Stimulated activated CD4-positive, alpha-beta T cell treated with anti-CD3 and anti-CD28 coated beads, Interleukin-2, amount 100 ng/mL, for 24 hours (primary cell): ENCODE measurements at regions not wholly inside any gene's neighbourhood (a gene's known extent, or its start where the extent isn't known, plus 50 kb on each side); places are given as distances from the start of the nearest gene placed in this dataset.
"Not testable (repeated sequence)": the region's sequence is repeated elsewhere in the genome, so short reads cannot be mapped to it uniquely, and the experiment has no call there.

Source experiments
- DNase-seq, 2 donors: peaks; one replicate each; pipeline ENCODE4 v3.0.0-alpha.2; 2020

GRCh38 chr18:27361477-27361876 lies 176.4 kb upstream of the CHST9 start:
- DNase-seq = no peak

- DNase-seq = no peak
Measured at GRCh38 chr18:27355308-27355707, 170.2 kb upstream of the CHST9 start.

- no peak for DNase-seq
Measured at GRCh38 chr18:27353273-27353672, 168.2 kb upstream of the CHST9 start.

GRCh38 chr18:27349284-27349882 lies 164.3 kb upstream of the CHST9 start:
- DNase-seq = no peak

DNA sequence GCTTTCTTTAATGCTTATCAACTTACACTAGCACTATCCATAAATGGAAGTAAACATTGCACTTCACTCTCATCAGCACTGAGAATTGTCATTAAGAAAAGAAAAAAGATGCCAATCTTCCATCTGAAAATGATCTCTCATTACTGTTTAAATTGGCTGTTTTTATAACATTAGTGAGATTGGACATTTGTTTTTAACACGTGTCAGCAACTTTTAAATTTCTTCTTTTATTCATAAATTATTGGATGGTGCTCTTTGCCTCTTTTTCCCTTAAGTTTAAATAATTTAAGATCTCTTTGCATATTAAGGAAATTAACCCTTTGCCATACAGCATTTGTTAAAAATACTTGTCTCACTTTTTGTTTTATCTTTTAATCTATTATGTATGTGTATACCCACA lies 146.5 kb upstream of the CHST9 start:
- DNase-seq = no peak

GRCh38 chr18:27314996-27315395 lies 129.9 kb upstream of the CHST9 start:
- no peak for DNase-seq

GRCh38 chr18:27313678-27314077 lies 128.6 kb upstream of the CHST9 start:
- DNase-seq = no peak

- no peak for DNase-seq
Measured at GRCh38 chr18:27312853-27313252, 127.7 kb upstream of the CHST9 start.

DNA sequence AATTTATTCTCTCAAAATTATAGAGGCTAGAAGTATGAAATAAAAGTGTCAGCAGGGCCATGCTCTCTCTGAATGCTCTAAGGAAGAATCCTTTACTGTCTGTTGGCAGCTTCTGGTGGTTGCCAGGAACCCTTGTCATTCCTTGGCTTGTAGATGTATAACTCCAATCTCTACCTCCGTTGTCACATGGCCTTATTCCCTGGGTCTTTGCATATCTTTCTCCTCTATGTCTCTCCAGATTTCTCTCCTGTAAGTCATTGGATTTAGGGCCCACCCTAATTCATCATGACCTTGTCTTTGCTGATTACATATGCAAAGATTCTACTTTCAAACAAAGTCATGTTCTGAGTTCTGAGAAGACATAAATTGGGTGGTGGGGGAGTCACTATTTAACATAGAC lies 127.0 kb upstream of the CHST9 start:
- DNase-seq = no peak

DNA sequence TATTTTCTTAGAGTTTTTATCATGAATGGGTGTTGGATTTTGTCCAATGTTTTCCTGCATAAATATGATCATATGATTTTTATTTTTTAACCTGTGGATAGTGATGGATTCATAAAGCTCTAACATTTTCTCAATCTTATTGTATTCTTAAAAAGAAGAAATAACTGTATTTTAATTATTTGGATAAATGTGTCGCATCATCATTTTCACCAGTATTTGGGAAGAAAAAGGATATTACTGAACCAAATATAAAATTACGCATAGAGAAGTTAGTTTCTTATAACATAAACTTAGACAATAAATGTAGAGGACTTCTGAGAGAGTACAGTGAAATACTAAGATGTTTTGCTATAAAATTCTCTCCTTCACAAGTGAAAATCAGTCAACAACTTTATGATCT lies 126.0 kb upstream of the CHST9 start:
- DNase-seq = no peak

GRCh38 chr18:27301615-27302378 lies 116.7 kb upstream of the CHST9 start:
- no peak for DNase-seq

GRCh38 chr18:27298214-27298804 lies 113.2 kb upstream of the CHST9 start:
- DNase-seq = no peak

DNA sequence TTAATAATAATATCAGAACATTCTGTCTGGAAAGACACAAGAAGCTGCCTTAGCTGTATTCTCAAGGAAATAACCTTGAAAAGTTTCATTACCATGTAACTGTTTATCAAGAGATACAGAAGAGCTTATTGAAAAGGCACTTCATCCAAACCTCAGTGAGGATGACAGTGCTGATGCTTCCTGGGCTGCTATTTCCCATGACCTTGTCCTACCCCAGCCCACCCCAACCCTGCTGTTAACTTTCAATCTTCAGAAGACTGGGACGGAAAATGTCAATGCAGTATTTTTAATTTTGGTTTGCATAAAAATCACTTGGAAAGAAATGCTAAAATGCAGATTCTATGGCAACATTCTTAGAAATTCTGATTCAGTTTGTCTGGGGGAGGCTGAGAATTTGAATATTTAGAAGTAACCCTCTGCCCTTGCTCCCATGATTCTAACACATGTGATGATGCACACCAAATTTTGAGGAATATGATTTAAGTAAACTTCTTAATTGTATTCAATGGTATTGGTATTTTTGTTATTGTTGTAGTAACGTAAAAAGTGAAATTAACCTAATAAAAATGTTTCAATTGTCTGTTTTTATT lies 101.0 kb upstream of the CHST9 start:
- not testable (repeated sequence) for DNase-seq

- DNase-seq = no peak
Measured at GRCh38 chr18:27278131-27278530, 93.0 kb upstream of the CHST9 start.

GRCh38 chr18:27277554-27277953 lies 92.4 kb upstream of the CHST9 start:
- no peak for DNase-seq

DNA sequence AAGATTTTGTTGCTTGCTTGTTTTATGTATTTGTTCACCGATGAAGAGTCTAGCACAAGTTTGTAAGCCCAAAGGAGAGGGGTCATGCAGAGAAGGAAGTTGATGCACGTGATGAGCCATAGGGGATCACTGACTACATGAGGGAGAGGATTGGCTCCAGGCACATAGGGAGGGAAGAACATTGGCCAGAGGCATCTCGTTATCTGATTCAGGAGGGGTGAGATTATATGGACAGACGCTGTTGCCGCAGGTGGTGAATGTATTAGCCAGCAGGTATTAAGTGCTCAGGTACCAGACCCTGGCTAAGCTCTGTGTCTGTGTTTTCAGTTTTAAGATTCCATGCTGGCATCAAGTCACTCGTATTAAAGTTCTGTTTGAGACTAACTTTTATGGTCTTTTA lies 91.8 kb upstream of the CHST9 start:
- DNase-seq = no peak

DNA sequence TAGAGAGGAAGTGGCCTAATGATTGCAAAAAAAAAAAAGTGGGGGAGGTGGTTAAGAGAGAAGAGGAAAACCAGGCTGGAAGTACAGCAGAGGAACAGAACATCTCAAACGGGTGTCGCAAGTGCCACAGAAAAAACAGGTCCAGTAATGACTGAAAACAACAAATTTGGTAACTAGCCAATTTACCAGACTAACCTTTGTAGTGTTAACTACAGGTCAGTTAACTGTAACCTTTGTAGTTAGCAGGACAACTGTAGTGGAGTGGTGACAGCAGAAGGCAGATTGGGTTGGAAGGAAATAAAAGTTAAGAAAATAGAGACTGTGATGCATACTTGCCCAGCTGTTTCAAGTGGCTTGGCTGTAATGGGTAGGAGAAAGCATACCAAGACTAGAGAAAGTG lies 91.4 kb upstream of the CHST9 start:
- DNase-seq = no peak

DNA sequence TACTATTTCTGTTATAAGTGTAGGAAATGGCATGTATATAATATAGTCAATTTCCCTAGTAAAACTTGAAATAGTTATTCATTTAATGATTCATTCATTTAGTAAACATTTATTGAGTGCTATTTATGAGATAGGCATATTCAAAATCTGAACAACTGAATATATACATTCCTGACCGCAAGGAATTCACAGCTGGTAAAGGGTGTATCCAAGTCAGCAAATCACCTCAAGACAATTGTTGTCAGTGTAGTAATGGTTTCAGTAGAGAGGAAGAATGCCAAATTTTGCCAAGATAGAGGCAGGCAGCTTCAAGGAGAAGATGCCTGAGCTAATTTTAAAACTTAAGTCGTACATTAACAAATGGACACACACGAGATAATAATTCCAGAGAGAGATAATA lies 89.8 kb upstream of the CHST9 start:
- no peak for DNase-seq

DNA sequence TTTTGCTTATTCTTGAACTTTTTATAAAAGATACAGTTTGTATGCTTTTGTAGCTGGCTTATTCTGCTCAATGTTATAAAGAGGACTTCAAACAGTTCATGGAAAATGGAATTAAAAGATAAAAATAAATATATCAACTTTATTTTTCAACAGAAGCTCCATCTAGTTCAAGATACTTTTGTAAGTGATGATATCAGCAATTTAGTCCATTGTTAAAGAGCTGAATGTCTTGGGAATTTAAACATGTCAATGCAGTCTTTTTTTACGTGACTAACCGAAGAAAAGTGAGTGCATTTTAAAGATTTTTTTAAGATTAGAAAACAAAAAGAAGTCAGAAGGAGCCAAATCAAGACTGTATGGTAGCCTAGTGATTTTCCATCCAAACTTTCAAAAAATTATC lies 85.4 kb upstream of the CHST9 start:
- no peak for DNase-seq

DNA sequence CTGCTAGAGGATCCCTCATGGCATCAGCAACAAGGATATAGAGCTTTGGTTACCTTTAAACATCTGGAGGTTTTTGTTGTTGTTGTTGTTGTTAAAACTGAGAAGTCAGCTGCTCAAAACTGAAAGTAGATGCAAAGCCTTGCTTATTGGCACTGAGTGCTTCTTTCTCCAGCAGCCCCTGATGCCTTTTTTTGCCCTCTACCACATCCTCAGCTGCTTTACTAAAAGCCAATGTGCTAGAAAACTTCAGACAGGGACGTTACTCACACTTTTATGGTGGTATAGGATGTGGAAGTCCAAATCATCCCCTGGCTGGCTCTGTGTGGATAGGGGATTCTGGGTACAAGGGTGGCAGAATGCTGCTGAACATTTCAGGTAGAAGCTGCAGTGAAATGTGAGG lies 78.3 kb upstream of the CHST9 start:
- DNase-seq = no peak

DNA sequence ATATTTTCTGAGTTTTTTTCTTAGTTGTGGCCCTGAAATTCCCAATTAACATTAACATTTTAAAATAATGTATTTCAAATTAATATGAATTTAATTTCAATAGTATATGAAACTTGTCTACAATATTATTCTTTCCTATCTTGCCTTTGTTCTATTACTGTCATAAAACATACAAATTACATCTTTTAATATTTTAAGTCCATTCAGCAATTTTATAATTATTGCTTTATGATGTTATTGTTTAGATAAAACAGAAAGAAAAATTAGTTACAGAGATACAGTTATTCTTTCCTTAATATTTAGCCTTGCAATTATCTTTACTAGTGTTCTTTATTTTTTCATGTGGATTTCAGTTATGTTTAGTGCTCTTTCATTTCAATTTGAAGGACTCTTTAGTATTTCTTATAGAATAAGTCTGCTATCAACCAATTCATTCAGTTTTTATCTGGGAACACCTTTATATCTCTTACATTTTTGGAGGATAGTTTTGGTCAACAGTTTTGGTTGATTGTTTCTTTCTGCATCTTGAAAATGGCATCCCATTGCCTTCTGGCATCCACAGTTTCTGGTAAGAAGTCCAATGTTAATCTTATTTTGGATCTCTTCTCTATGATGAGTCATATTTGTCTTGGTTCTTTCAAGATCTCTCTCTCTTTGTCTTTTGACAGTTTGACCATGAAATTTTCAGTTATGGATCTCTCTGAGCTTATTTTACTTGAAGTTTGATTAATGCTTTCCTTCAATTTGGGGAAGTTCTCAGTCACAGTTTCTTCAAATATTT lies 76.9 kb upstream of the CHST9 start:
- DNase-seq = no peak

- DNase-seq = no peak
Measured at GRCh38 chr18:27253571-27253970, 68.5 kb upstream of the CHST9 start.

DNA sequence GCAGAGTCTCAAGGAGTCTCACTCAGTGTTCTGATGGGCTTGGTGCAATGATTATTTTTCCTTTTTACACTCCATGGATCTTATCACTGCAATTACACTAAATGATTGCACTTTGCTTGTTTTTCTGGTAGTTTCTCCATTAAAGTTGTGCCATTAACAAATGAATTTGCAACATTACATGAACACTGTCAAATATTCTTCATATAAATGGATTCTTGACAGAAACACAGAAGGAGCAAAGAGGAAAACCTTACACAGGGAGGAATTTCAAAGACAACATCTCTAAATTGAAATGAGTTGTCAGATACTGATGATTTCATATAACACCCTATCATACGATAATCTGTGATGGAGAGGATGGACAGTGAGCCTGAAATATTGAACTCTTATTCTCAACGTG lies 65.4 kb upstream of the CHST9 start:
- no peak for DNase-seq
